ENCODE measurements at regions not wholly inside any gene's neighbourhood (a gene's known extent, or its start where the extent isn't known, plus 50 kb on each side); places are given as distances from the start of the nearest gene placed in this dataset.

DNA sequence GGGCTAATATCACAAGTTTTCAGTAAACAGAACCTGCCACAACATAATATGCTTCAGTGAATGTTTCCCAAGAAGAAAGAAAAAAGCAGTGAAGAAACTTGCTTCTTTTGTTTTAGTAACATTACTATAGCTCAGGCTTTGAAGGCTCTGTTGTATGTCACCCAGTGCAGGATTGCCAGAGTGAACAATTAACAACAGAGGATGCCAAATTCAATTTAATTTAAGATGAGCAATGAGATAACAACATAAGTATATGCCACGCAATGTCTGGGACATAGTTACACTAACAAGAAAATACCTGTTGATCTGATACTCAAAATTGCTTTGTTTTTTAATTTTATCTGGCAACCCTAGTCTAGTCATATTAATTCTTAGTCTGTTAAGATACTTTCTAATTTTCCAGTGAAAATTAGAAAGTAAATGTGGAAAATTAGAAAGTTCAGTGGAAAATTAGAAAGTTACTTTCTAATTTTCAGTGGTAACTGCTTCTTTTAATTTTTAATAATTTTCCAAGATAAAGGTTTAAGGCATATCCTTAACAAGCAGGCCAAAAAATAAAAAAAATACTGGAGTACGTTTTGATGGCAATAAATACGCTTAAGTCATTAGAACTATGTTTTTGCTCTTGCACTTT is 336.3 kb downstream of the SLITRK6 start:
- DNase-seq (ENCODE audit: low read depth), result no peak

DNA sequence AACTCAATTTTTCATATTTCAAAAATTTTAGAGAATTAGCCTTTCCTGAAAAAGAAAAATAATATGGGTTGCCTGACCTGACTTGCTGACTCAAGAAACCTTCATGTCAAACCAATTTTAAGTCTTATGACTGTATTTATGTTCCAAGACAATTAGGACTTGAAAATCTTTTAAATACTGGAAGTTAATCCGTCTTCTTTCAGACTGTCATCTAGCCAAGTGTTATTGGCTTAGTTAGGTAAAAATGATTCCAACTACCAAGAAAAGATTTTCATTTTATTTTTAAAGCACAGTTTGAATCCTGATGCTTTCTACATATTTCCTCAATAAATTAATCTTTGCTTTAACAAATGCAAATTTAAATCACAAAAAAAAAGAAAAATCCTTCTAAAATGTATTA is 337.6 kb downstream of the SLITRK6 start:
- no peak for DNase-seq (ENCODE audit: low read depth)

DNA sequence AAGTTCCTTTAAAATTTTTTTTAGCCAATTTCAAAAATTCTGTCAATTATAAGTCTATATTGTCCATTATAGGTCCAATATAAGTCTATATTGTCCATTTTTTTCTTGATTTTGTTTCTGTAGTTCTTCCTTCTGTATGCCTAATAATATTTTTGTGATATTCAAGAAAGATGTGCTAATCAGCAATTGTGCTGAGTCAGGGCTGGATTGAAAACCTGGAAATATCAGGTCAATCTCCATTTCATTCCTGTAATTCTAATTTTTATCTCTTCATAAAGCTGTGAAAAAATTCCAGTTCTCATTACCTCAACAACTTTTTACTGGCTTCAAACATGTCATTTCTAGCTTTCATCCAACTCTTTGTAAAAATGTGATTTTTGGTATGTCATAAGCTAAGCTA is 353.7 kb downstream of the SLITRK6 start:
- no peak for DNase-seq (ENCODE audit: low read depth)

DNA sequence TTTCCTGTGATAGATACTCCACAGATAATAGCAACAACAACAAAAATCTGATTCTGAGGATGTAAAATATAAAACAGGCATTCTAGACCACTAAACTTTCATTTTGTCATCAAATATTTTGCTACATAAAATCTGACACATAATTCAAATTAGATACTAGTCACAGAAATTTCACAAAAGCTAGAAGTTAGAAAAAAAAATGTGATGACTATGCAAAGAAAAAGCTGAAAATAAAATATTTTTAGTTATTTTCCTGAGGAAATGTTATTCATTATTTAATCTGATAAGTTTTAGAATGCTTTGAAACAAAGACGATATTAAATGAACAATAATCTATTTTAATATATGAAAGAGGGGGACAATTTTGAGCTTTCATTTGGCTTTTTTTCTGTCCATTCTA is 357.2 kb downstream of the SLITRK6 start:
- no peak for DNase-seq (ENCODE audit: low read depth)

DNA sequence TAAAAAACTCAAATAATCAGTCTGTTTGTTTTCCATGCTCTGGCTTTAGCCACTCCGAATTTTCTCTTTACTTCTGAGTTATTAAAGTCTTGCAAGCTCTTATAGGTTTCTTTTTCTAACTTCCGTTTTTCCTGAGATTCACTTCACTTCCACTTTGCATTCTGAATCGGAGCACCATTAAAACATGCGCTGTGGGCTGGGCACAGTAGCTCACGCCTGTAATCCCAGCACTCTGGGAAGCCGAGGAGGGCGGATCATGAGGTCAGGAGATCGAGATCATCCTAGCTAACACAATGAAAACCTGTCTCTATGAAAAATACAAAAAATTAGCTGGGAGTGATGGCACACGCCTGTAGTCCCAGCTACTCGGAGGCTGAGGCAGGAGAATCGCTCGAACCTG is 357.9 kb downstream of the SLITRK6 start:
- no peak for DNase-seq (ENCODE audit: low read depth)

DNA sequence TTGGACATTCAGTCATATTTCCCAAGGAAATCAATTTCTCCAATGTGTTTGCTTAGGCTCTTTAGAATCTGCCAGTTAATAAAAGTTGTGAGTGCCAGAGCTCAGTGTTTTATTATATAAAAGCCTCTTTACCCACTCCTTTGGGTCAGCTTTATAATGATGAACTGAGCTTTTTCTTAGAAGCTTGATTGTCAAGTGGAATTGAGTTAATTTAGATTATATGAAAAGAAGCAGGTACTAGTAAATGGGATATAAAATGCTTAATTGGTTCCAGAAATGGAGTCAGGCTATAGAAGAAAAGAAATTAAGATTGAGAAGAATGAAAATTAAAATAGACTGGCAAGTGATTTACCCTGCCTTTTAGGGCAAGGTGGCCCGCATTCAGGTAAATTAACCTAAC is 363.2 kb downstream of the SLITRK6 start:
- DNase-seq (ENCODE audit: low read depth), result no peak

DNA sequence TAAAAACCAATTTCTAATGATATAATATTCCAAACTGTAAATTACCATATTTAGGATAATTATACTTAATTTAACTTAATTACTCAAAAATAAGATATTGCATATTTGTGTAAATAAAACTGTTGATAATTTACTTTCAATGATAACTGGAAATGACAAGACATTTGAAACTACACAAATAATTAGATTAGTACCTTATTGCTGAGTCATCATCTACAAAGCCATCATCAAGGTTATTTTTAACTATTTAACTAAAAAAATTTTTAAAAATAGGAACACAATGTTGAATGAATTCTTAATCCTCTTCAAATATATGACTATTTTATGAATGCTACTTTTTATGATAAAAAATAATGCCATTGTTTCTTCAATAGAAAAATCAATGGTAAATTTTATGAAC is 364.3 kb downstream of the SLITRK6 start:
- no peak for DNase-seq (ENCODE audit: low read depth)

DNA sequence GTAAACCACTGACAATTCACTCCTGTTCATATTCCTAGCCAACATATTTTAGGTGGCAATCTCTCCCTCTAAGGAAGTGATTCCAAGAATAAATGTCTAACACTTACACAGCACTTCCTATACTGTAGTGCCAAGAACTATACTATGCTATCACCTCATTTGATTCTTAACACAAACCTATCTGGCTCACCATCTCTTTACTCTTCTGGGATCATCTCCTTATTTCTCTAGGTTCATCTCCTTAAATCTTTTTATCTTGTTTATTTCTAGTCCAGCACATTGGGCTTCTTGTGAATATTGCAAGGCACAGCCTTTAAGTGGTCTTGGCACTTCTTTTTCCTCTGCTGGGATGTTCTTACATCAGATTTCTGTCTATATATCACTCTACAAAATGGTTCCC is 366.3 kb downstream of the SLITRK6 start:
- DNase-seq (ENCODE audit: low read depth), result no peak

DNA sequence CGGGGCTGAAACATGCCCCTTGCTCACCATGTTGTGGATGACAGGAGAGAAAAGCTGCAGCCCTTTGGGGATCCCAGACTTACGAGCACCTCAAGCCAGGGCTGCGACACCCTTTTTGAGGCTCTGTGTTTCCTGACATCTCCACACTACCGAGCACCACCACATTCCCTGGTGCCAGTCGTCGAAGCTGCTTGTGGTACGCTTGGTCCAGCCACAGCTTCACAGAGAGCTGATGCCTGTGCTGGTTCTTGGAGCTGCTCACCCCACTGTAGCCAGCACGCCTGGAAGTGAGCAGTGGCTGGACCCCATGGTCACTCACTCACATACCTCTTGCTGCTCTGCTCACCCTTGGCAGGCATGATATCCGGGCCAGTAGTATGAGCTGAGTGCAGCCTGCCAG is 367.5 kb downstream of the SLITRK6 start:
- no peak for DNase-seq (ENCODE audit: low read depth)

DNA sequence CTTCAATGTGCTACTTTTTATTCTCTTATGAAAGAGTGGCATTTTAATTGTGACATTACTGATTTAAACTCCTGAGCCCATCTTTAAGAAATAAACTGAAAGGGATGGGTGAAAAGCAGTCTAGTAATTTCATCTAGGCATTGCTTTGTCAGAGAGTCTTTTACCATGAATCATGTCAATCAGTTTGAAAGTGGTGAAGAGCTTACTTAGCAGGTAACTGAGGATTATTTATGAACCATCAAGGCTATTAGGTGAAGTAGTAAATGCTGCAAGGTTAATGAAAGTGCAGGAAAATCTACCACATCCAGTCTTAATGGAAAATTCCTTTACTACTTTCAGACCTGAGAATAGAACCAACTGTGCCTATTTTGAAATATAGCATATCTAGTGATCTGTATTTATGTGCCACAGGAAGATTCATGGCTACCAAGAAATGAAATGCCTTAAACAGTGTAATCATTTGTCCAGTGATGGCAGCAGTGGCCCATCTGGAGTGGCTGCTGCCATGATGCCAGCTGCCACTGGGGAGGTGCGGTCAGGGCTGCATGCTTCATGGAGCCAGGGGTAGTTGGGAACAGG is 368.9 kb downstream of the SLITRK6 start:
- DNase-seq (ENCODE audit: low read depth), result no peak

DNA sequence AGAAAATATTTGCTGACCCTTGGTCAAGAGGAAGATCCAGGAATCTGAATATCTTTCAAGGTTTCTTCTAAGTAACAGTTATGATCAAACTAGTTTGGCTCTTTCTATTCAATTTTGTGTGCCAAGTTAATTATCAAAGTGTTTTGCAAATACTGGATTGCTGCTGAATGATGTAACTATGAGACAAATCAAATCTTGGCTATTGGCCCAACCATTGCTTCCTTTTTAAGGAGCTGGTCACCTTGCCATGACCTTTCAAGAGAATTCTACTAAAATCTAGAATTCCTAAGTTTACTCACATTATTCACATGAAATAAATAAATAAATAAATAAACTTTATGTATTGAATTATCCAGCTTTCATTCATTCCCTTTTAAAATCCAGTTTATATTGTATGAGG is 371.8 kb downstream of the SLITRK6 start:
- no peak for DNase-seq (ENCODE audit: low read depth)

DNA sequence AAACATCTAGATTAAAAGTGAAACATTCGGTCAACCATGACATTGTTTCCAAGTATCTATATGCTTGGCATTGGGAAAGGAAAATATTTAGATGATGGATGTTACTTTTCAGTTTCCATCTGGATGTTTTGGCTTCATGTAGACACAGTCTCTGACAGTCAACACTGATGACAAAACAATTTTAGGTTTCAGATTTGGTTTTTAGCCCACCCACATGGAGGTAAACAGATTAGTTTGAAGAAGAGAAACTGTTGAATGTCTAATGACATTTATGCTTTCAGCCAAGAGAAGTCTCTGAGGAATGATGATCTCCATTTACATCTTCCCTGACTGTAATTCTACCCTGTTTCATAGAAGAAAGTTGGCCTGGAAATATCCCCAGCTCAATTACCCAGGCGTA is 379.1 kb downstream of the SLITRK6 start:
- DNase-seq (ENCODE audit: low read depth), result no peak

DNA sequence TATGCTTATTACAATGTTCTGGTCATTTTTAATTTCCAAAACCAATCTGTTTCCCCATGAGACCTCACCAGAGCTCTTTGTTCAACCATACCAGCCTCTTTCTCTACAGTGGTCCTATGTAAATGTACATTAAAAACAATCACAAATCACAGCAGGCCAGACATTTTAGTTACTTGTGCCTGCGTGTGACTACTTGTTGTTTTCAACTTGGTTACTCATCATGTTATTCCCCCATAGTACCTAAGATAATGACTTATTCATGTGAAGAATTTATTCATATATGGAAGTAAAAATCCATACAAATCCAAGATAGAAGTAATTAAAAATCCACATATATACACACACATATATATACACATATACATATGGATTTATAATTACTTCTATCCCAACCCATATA is 379.6 kb downstream of the SLITRK6 start:
- DNase-seq (ENCODE audit: low read depth), result no peak

DNA sequence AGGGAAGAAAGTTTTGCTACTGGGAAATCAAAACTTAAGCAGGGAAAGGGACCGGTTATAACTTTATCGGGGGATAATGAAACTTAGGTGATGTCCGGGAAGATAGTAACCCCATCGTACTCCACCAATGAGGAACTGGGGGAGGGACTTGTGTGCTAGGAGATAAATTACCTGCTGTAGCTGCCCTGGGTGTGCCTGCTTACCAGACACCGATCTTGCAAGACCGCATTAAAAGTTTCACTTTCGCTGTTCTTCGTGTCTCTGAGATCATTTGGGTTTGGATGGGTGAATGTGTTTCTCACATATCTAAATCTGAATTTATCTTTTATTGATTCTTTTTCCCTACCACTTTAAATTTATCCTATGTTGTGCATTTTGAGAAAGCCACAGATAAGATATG is 381.4 kb downstream of the SLITRK6 start:
- no peak for DNase-seq (ENCODE audit: low read depth)

DNA sequence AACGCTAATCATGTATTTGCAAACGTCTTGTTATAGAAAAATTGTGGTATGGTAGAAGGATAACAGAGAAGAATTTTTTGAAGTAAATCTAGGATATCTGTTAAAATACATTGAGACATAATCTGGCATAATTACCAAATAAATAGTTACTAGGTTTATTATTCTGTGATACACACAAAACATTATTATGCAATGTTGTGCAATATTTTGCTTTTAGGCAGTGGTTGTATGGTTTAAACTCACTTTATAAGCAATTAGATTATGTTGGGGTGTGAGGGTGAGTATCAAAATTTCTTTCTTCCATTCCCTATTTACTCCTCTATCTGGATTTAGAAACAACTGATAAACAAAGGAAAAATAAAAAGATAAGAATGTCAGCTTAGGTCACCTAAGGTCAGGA is 385.6 kb downstream of the SLITRK6 start:
- DNase-seq (ENCODE audit: low read depth), result no peak

DNA sequence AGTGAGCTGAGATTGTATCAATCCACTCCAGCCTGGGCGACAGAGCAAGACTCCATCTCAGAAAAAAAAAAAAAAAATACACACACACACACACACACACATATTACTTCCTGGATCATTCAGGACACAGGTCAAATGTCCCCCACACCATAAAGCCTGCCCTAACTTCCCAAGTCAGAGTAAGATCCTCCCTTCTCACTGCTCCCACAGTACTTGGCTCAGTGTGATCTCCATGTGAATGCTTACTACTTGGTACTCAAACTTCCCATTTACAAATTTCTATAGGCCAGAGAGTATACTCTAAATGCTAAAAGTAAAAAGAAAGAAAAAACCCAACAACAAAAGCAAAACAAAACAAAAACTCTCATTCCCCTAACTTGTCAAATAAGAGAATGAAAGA is 386.8 kb downstream of the SLITRK6 start:
- DNase-seq (ENCODE audit: low read depth), result no peak

DNA sequence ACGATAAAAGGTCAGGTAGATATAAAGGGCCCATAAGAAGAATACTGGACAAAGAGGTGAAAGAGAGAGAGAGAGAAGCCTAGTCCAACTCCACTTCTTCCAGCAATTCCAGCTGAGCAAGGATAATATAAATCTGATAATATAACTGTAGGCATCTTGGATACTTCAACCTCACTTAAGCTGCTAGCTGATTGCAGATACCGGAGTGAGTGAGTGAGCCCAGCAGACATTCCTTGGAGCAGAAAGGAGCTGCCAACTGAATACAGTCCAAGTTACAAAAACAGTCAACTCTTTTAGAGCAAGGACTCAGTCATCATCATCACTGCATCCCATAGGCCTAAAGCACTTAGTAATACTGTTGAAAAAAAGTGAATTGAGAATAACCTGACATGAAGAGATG is 387.6 kb downstream of the SLITRK6 start:
- DNase-seq (ENCODE audit: low read depth), result no peak

DNA sequence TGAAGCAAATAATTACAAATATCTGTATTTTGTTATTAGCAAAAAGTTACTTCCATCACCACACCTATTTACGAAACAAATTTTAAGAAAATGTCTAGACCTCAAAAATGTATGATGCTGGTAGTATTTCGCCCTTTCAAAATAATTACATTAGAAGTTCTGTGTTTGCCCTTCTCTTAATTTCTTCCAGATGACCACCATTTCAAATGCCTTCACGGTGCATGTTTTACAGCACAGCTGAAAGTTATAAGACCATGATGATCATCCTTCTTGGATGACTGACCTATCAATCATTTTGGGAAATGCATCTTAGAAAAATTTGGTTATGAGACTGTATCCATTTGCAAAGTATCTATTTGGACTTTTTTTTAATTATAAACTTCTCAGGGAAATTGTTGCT is 390.8 kb downstream of the SLITRK6 start:
- no peak for DNase-seq (ENCODE audit: low read depth)

DNA sequence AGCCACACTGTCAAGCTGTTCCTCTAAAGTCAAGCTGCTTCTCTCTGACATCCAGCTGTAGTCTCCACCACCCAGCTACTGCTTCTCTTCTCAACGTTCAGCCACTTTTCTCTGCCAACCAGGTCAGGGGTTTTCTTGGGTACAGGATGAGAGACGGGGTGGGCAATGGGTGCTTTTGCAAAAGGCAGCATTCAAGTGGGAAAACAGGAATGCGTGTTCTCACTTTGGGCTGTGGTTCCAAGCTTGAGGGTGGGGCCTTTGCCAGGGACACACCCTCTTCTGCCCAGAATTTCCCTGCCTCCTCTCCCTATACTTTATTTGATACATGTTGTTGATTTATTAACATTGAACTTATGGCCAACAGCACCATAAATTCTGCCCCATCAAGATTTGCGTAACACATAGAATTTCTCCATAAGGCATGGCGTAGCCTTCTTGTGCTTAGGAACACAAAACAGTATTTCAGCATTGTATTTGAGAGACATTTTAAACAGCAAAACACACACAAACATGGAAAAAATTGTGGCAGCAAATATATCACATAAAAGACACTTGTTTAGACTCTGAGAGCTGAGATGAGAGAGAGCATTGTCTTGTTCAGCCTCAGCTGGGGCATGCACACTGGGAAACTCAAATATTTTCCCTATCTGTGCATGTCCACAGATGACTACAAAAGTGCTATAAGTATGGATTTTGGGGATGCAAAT is 392.8 kb downstream of the SLITRK6 start:
- DNase-seq (ENCODE audit: low read depth), result no peak

DNA sequence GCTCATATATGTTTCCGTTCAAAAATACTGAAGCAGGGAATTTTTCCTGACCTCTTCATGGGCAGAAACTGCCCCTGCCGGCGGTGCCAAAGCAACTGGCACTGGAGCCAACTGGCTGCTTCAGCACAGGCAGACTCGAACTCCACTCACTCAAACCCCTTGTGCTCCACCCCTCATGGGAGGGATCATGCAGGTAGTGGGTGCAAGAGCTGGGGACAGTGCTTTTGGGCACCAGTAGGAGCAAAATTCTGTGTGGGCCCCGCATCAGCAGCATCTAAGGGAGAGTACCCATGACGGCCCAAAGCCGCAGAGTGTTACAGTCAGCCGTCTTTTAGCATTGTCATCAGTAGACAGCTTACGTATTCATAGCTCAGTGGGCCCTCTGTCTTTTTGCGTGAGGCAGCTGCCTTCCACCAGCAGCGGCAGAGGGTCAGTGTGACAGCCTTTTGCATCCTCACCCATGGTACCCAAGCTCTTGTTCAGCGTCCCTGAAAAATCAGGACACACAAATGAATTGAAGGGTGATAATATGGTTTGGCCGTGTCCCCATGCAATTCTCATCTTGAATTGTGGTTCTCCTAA is 393.8 kb downstream of the SLITRK6 start:
- DNase-seq (ENCODE audit: low read depth), result no peak

DNA sequence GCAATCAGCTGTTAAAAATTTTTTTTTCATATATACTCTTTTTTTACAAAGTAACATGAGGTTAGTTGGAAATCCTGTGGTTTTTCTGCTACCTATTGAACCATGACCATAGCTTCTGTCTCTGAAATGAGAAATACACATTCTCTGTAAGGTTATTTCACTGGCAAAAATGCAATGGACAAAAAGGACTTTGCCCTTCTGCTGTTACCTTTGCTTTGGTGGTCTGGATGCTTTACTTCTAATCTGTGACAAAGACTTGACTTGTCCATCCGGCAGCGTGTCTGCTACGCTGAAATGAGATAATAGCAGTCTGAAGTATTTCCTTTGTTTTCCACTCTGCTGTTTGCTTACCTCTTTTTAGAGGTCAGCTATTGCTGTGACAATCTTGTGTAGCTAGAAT is 412.8 kb downstream of the SLITRK6 start:
- DNase-seq (ENCODE audit: low read depth), result no peak

DNA sequence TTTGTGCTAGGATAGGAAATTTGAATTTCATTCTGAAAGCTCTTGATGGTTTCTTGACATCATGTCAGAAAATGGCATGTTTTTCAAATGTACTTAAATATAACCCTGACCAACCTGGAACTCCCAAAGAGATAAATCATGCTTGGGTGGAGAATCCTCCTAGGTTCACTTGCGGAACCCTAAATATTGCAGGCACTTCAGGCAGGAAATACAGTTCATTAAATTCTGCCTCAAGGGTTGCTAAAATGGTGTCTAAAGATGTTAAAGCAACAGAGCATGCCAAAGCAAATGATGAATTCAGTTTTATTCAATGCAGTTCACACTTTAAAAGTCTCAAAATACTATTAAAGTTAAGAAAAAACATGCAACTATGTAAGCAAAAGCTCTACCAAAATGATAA is 415.9 kb downstream of the SLITRK6 start:
- DNase-seq (ENCODE audit: low read depth), result no peak

DNA sequence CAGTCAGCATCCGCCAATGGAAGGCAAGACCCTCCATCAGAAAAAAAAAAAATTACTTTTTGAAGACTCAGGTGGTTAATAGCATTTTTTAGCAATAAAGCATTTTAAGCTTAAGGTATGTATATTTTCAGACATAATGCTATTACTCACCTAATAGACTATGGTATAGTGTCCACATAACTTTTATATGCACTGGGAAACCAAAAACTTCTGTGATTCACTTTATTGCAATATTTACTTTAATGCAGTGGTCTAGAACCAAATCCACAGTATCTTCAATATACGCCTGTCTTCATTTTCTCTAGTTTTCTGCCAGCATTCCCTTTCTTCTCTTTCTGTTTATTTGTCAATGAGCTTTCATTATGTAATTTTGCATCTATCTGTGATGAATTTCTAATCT is 418.1 kb downstream of the SLITRK6 start:
- DNase-seq (ENCODE audit: low read depth), result no peak

DNA sequence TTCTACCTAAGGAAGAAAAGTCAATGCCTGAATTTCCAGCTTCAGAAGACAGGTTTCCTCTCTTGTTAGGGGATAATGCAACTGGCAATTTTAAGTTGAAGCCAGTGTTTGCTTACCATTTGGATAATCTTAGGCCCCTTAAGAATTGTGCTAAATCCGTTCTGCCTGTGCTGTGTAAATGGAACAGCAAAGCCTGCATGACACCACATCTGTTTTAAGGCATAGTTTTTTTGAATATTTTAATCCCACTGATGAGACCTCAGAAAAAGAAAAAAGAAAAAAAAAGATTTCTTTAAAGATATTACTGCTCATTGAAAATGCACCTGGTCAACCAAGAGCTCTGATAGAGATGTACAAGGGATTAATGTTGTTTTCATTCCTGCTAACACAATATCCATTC is 419.2 kb downstream of the SLITRK6 start:
- no peak for DNase-seq (ENCODE audit: low read depth)
